ENCODE measurements at regions not wholly inside any gene's neighbourhood (a gene's known extent, or its start where the extent isn't known, plus 50 kb on each side); places are given as distances from the start of the nearest gene placed in this dataset.

GRCh38 chr16:6038941-6039645 lies 941.5 kb upstream of the EEF2KMT start:
- TF ChIP-seq, protein P1, sequence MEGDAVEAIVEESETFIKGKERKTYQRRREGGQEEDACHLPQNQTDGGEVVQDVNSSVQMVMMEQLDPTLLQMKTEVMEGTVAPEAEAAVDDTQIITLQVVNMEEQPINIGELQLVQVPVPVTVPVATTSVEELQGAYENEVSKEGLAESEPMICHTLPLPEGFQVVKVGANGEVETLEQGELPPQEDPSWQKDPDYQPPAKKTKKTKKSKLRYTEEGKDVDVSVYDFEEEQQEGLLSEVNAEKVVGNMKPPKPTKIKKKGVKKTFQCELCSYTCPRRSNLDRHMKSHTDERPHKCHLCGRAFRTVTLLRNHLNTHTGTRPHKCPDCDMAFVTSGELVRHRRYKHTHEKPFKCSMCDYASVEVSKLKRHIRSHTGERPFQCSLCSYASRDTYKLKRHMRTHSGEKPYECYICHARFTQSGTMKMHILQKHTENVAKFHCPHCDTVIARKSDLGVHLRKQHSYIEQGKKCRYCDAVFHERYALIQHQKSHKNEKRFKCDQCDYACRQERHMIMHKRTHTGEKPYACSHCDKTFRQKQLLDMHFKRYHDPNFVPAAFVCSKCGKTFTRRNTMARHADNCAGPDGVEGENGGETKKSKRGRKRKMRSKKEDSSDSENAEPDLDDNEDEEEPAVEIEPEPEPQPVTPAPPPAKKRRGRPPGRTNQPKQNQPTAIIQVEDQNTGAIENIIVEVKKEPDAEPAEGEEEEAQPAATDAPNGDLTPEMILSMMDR (IDR thresholded peaks at IDR 0.05 in 4 of 5, conservative IDR thresholded peaks at IDR 0.05 in 1 of 5), result no peak
- TF ChIP-seq POLR2A (IDR thresholded peaks at IDR 0.05), result no peak
